ENCODE measurements at regions not wholly inside any gene's neighbourhood (a gene's known extent, or its start where the extent isn't known, plus 50 kb on each side); places are given as distances from the start of the nearest gene placed in this dataset.

DNA sequence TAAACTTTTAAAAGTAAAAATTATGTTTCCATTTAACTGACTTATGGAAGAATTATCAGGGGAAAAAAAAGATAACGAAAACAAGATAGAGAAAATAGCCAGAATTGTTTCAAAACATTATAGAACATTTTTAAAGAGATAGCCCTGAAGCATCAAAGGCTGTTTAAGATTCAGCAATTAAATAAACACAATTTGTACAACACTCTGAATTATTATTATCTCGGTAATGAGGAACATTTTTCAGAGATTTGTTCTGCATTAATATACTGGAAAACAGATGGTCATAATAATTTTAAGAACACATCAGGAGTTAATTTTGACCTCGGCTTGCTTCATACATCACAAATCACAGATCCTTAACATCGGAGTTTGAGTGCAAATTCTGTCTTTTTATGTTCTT, 643.8 kb downstream of the SORCS1 start:
- no peak for DNase-seq (ENCODE audit: low read depth)
- H3K4me3 ChIP-seq (ENCODE audit: low read depth, low read length), result no peak overlapping the region
- TF ChIP-seq, protein P1, sequence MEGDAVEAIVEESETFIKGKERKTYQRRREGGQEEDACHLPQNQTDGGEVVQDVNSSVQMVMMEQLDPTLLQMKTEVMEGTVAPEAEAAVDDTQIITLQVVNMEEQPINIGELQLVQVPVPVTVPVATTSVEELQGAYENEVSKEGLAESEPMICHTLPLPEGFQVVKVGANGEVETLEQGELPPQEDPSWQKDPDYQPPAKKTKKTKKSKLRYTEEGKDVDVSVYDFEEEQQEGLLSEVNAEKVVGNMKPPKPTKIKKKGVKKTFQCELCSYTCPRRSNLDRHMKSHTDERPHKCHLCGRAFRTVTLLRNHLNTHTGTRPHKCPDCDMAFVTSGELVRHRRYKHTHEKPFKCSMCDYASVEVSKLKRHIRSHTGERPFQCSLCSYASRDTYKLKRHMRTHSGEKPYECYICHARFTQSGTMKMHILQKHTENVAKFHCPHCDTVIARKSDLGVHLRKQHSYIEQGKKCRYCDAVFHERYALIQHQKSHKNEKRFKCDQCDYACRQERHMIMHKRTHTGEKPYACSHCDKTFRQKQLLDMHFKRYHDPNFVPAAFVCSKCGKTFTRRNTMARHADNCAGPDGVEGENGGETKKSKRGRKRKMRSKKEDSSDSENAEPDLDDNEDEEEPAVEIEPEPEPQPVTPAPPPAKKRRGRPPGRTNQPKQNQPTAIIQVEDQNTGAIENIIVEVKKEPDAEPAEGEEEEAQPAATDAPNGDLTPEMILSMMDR (IDR thresholded peaks at IDR 0.05; ENCODE audit: low read depth, low read length, missing control alignments), result no peak

DNA sequence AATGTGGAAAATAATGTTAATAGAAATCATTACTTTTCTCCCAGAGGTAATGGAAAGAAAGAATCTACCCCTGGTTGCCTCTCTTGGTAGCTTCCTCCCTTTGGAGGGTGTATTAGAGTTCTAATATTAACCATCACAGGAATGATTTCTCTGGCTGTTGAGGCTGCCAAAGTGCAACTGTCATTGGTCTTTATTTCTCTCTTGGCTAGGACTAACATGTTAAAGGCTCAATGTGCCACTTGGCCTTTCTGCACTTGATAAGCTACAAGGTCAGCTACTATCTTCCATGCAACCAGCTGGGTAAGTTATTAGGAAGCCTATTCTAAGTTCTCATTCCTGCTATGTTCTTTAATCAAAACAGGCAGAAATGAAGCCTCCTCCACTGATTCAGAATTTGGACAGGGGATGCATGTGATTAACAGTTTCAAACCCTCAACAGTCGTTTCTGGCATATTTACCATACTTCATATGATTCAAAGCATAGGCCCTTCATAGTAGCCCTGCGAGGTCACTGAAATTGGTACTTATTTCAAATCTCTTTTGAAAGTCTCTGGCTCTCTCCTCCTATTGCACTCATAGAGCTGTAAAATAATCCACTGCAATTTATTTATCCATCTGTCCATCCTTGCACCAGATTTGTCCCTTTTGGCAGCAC, 645.0 kb downstream of the SORCS1 start:
- TF ChIP-seq, protein P1 (IDR thresholded peaks at IDR 0.05; ENCODE audit: low read depth, low read length, missing control alignments), result no peak
- no peak for DNase-seq (ENCODE audit: low read depth)
- H3K4me3 ChIP-seq (ENCODE audit: low read depth, low read length), result no peak overlapping the region

DNA sequence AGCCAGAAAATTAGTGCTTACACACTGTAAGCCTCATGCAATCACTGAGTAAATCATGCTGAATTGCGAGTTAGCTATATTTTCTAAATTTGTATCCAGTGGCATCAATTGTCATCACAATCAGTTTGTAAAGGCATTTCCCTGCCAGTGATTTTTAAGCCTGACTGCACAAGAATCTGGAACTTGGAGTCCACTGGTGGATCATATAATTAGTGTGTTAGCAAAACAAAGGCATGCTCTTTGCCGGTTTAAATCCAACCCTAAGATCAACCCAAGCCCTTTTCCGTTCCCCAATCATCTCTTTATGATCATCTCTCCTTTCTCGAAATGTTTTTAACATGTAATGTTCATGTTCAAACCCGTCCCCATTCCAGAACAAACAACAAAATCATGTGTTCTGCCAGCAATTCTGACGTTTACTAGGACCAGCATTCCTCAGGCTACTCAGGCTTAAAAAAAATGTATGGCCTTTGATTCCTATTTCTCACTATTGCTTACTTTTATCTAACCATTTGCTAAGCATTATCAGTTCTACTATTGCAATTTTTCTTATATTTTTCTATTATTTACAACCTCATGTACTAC, 649.2 kb downstream of the SORCS1 start:
- TF ChIP-seq, protein P1 (IDR thresholded peaks at IDR 0.05; ENCODE audit: low read depth, low read length, missing control alignments), result no peak
- no peak overlapping the region for H3K4me3 ChIP-seq (ENCODE audit: low read depth, low read length)
- no peak for DNase-seq (ENCODE audit: low read depth)

DNA sequence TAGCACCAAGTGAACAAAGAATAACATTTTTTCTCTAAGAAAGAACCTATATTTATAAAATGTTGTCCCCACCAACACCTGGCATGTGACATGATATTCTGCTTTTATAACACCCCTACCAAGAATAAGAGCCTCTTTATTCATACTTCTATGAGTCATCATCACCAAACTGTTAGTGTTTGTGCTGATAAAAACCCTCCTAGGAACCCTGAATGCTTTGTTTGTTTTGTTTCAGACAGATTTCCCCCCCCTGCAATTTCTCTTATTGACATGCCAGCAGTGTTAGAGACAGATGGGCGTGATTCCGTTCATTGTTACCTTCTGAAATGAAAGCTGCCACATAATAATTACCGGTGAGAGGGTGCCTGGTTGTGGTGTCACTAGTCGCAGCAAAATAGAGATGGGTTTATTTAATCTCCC, 651.1 kb downstream of the SORCS1 start:
- H3K4me3 ChIP-seq (ENCODE audit: low read depth, low read length), result no peak overlapping the region
- no peak for DNase-seq (ENCODE audit: low read depth)
- TF ChIP-seq, protein P1 (IDR thresholded peaks at IDR 0.05; ENCODE audit: low read depth, low read length, missing control alignments), result no peak

DNA sequence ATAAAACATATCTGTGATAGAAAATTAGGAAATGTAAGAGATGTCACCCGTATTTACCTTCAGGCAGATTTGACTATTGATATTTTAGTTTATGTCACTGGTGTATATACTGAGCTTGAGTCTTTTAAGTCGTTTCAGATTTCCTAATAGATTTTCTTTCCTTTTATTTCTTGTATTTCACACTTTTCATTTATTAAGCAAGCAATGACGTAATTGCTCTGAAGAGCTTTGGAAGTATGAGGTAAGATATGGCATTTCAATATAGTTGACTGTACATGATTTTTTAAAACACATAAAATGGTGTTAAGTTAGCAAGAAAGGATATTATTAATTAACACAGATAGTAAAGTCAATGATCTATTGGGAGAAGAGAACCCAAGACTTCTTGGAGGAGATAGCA, 652.6 kb downstream of the SORCS1 start:
- no peak overlapping the region for H3K4me3 ChIP-seq (ENCODE audit: low read depth, low read length)
- no peak for DNase-seq (ENCODE audit: low read depth)
- TF ChIP-seq, protein P1 (IDR thresholded peaks at IDR 0.05; ENCODE audit: low read depth, low read length, missing control alignments), result no peak

DNA sequence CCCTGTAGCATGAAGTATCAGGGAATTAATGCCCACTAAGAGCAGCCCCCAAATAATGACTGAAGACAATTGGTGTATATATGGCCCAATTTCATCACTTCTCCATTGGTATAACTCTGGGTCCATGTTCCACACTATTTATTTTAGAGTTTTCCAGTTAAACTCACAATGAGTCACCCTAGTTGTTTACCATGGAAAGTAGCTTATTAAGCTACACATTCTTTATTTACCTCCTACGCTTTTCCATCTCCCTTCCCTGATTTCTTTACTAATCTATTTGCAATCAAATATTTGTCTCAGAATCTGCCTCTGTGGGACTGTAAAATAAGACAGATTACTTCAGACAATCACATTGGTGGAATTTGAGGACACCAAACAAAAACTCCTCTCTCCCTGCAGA, 655.6 kb downstream of the SORCS1 start:
- TF ChIP-seq, protein P1 (IDR thresholded peaks at IDR 0.05; ENCODE audit: low read depth, low read length, missing control alignments), result no peak
- DNase-seq (ENCODE audit: low read depth), result no peak
- no peak overlapping the region for H3K4me3 ChIP-seq (ENCODE audit: low read depth, low read length)

Data from GM12864 (cell line).